Fibroblast of mammary gland (primary cell): ENCODE measurements at regions not wholly inside any gene's neighbourhood (a gene's known extent, or its start where the extent isn't known, plus 50 kb on each side); places are given as distances from the start of the nearest gene placed in this dataset.

Source experiments
- DNase-seq: peaks from one replicate; pipeline ENCODE4 v3.0.0-alpha.2; 2010; ENCODE audit warnings: low read depth
- H3K4me3 ChIP-seq: 2 replicates; pipeline ENCODE4 v1.5.1; 2011; ENCODE audit warnings: low read depth, mild to moderate bottlenecking, low read length, moderate library complexity; ENCODE audit not compliant: control insufficient read depth
- TF ChIP-seq, protein P1 (sequence below): conservative IDR thresholded peaks from 2 replicates; pipeline ENCODE4 v1.5.1; 2011; ENCODE audit warnings: low read depth, low read length, inconsistent platforms; ENCODE audit not compliant: control insufficient read depth, insufficient read depth

DNA sequence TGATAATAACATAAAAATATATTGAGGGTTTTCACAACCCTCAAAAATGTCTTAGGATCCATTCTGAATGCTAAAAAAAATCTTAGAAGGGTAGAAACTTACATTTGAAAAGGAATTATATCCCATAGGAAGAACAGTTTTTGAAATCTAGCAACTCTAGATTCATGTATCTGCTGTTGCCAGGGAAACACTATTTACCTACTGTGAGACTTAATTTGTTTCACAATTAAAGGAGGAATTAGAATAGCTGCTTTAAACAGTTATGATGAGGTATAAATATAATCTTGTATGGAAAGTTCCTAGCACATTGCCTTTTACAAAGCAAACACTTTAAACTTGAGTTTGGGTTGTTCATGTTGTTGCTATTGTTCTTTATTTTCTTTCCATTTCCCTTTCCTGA is 988.2 kb downstream of the SUCLG1 start:
- DNase-seq, result no peak
- no peak overlapping the region for H3K4me3 ChIP-seq

DNA sequence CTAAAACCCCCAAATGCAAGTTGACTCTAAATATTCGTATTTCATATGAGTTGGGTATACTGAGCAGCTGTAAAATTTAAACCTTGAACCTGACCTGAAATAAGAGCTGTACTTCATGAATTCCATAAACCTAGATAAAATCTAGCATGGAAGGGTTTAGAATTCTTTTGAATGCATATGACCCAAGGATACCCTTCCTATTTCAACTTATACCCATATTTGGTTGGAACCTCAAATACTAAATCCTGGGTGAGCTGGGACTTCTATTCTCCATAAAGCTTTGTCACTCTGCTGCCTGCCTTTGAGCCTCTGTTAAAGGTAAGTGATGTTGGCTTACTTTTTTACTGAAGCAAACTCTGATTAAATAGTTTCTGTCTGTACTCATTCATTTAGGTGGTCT is 994.6 kb downstream of the SUCLG1 start:
- H3K4me3 ChIP-seq, result no peak overlapping the region
- DNase-seq, result no peak
- TF ChIP-seq, protein P1, sequence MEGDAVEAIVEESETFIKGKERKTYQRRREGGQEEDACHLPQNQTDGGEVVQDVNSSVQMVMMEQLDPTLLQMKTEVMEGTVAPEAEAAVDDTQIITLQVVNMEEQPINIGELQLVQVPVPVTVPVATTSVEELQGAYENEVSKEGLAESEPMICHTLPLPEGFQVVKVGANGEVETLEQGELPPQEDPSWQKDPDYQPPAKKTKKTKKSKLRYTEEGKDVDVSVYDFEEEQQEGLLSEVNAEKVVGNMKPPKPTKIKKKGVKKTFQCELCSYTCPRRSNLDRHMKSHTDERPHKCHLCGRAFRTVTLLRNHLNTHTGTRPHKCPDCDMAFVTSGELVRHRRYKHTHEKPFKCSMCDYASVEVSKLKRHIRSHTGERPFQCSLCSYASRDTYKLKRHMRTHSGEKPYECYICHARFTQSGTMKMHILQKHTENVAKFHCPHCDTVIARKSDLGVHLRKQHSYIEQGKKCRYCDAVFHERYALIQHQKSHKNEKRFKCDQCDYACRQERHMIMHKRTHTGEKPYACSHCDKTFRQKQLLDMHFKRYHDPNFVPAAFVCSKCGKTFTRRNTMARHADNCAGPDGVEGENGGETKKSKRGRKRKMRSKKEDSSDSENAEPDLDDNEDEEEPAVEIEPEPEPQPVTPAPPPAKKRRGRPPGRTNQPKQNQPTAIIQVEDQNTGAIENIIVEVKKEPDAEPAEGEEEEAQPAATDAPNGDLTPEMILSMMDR, result no peak

More for the DNA sequence above, 988.2 kb downstream of the SUCLG1 start:
- TF ChIP-seq, protein P1, result no peak

DNA sequence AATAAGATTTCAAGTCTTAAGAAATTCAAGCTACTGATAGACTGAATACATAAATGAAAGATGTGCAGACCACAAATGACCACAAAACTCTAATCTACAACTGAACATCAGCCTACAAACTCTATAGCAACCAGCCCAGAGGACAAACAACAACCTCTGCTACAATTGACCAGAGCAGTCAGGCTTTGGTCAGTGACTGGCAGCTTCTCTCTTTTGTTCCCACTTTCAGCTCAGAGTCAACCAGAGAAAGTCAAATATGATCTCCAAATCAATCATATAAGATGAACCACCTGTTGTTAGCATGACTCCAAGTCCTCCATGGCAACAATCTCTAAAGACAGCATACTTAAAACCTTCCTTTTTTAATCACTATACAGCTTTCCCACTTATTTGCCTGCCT is 996.2 kb downstream of the SUCLG1 start:
- no peak overlapping the region for H3K4me3 ChIP-seq
- DNase-seq, result no peak
- TF ChIP-seq, protein P1, result no peak

DNA sequence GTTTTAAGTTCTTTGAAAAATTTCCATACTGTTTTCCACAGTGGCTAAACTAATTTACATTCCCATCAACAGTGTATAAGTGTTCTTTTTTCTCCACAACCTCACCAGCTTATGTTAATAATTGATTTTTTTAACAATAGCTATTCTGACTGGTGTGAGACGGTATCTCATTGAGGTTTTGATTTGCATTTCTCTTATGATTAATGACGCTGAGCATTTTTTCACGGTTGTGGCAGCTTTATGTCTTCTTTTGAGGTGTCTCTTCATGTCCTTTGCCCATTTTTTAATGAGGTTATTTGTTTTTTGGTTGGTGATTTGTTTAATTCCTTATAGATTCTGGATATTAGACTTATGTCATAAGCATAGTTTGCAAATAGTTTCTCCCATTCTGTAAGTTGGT is 997.9 kb downstream of the SUCLG1 start:
- TF ChIP-seq, protein P1, result no peak
- DNase-seq, result no peak
- H3K4me3 ChIP-seq, result no peak overlapping the region

DNA sequence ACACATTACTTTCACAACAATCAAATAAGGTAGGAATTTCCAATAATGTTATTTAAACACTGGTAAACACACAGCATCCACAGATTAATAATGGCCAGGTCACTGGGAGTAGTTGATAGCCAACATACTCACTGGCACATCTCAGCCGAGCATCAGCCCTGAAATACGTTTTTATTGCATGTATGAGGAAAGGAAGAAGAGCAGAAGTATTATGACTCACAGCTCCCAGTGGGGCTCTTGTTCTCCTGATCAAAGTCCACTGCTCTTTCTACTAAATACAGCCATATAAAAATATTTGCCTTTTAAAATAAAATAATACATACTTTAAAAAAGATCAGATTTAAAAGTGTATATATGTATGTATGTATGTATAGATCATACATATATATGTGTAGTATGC is 999.6 kb downstream of the SUCLG1 start:
- TF ChIP-seq, protein P1, result no peak
- H3K4me3 ChIP-seq, result no peak overlapping the region
- DNase-seq, result peak; percentile 0

DNA sequence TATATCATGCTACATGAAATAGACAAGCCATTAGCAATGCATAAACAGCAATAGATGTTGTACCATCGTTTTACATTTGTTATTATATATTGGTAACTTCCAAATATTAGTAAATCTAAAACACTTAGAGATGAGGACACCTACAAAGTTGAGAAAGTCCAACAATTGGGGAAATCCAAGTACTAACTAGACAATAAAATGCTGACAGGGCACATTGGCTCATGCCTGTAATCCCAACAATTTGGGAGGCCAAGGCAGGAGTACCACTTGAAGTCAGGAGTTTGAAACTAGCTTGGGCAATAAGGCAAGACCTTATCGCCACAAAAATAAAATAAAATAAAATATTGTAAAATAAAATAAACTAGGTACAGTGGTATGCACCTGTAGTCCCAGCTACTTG is 1023.1 kb downstream of the SUCLG1 start:
- no peak for DNase-seq
- TF ChIP-seq, protein P1, result no peak

DNA sequence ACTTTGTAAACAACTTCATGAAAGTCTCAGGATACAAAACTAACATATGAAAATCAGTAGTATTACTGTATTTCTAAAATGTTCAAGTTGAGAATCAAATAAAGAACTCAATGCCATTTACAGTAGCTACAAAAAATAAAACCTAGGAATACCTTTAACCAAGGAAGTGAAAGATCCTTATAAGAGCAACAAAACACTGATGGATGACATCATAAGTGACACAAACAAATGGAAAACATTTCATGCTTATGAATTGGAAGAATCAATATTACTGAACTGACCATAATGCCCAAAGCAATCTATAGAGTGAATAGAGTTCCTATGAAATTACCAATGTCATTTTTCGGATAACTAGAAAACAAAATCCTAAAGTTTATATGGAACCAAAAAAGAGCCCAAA is 1038.1 kb downstream of the SUCLG1 start:
- TF ChIP-seq, protein P1, result no peak
- H3K4me3 ChIP-seq, result no peak overlapping the region
- DNase-seq, result no peak

More for the DNA sequence above, 1023.1 kb downstream of the SUCLG1 start:
- no peak overlapping the region for H3K4me3 ChIP-seq
